ENCODE measurements at regions not wholly inside any gene's neighbourhood (a gene's known extent, or its start where the extent isn't known, plus 50 kb on each side); places are given as distances from the start of the nearest gene placed in this dataset.

DNA sequence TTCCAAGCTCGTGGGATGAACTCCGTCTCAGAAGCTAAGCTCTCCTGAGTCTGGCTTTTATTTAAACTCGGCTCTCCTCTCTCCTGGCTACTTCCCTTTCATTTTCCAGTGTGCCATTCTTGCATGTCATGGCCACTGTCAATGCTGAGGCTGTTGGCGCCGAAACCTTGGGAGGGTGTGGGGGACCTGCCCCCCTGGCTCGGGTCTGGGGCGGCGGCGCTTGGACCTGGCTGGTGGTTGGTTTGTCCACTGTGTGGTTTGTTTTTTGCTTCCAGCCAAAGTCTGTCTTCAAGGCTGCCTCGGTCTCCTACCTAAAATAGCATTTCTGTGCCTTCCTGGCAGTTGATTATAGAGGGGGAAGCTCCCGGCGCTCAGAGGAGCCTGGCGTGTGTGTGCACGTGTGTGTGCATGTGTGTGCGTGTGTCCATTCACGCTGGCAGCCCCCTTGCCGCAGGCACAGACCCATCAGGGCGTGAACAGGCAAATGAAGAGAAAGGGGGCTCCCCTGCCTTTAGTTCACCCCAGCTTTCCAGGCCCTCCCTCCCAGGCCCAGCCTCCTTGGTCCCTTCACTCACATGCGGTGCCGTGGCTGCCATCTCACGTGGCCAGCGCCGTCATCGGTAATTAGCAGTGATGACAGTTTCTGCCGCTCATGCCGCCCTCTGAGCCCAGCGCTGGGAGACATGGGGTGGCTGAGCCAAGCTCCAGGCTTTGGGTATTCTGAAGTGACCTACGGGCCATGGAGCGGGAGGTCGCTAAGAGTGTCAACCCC lies 179.9 kb downstream of the SEC14L1 start:
- no peak for TF ChIP-seq CTCF (conservative IDR thresholded peaks at IDR 0.05 in 1 of 2, IDR thresholded peaks at IDR 0.05 in 1 of 2; ENCODE audit: low read depth in 1 of 2, low read length in 2 of 2)
- TF ChIP-seq EZH2 (IDR thresholded peaks at IDR 0.05; ENCODE audit: low read length, missing control alignments): no peak
